ENCODE measurements at regions not wholly inside any gene's neighbourhood (a gene's known extent, or its start where the extent isn't known, plus 50 kb on each side); places are given as distances from the start of the nearest gene placed in this dataset.

GRCh38 chr1:218971156-218971555, 202.5 kb upstream of the LYPLAL1 start:
- no peak overlapping the region for H3K9ac ChIP-seq (ENCODE audit: low read length in 2 of 2)
- H3K27me3 ChIP-seq (ENCODE audit: control insufficient read depth in 1 of 2, insufficient read depth in 2 of 2, low read length in 2 of 2), result no peaks in the 10 kb centered on the region
- no peak overlapping the region for H3K27ac ChIP-seq (ENCODE audit: low read length)
- H3K36me3 ChIP-seq (ENCODE audit: control insufficient read depth in 2 of 2, insufficient read depth in 2 of 2, low read length in 2 of 2), result no peaks in the 10 kb centered on the region
- peaks cover 0 to 3% of the 10 kb centered on the region in 2 donors for H3K9me3 ChIP-seq (ENCODE audit: control insufficient read depth in 2 of 2, low read length in 2 of 2)
- no peaks in the 10 kb centered on the region for H3K4me1 ChIP-seq (ENCODE audit: control insufficient read depth, insufficient read depth, low read length)
- no peak overlapping the region for H3K4me3 ChIP-seq (ENCODE audit: low read length in 2 of 2)

GRCh38 chr1:218980881-218981280, 192.8 kb upstream of the LYPLAL1 start:
- Histone ChIP-seq H3K27ac (ENCODE audit: low read length) (no peak overlapping the region), H3K4me1 (ENCODE audit: control insufficient read depth, insufficient read depth, low read length) (no peaks in the 10 kb centered on the region), H3K9me3 (ENCODE audit: control insufficient read depth in 2 of 2, low read length in 2 of 2) (no peaks in the 10 kb centered on the region), H3K4me3 (ENCODE audit: low read length in 2 of 2) (no peak overlapping the region), H3K27me3 (ENCODE audit: control insufficient read depth in 1 of 2, insufficient read depth in 2 of 2, low read length in 2 of 2) (no peaks in the 10 kb centered on the region), H3K36me3 (ENCODE audit: control insufficient read depth in 2 of 2, insufficient read depth in 2 of 2, low read length in 2 of 2) (no peaks in the 10 kb centered on the region), H3K9ac (ENCODE audit: low read length in 2 of 2) (no peak overlapping the region)

GRCh38 chr1:218982482-218982881, 191.2 kb upstream of the LYPLAL1 start:
- Histone ChIP-seq H3K36me3 (ENCODE audit: control insufficient read depth in 2 of 2, insufficient read depth in 2 of 2, low read length in 2 of 2) (no peaks in the 10 kb centered on the region), H3K9me3 (ENCODE audit: control insufficient read depth in 2 of 2, low read length in 2 of 2) (no peaks in the 10 kb centered on the region), H3K9ac (ENCODE audit: low read length in 2 of 2) (no peak overlapping the region), H3K4me1 (ENCODE audit: control insufficient read depth, insufficient read depth, low read length) (no peaks in the 10 kb centered on the region), H3K27ac (ENCODE audit: low read length) (no peak overlapping the region), H3K4me3 (ENCODE audit: low read length in 2 of 2) (no peak overlapping the region), H3K27me3 (ENCODE audit: control insufficient read depth in 1 of 2, insufficient read depth in 2 of 2, low read length in 2 of 2) (no peaks in the 10 kb centered on the region)

- H3K9me3 ChIP-seq (ENCODE audit: control insufficient read depth in 2 of 2, low read length in 2 of 2), result no peaks in the 10 kb centered on the region
- no peak overlapping the region for H3K27ac ChIP-seq (ENCODE audit: low read length)
- no peaks in the 10 kb centered on the region for H3K36me3 ChIP-seq (ENCODE audit: control insufficient read depth in 2 of 2, insufficient read depth in 2 of 2, low read length in 2 of 2)
- H3K4me3 ChIP-seq (ENCODE audit: low read length in 2 of 2), result no peak overlapping the region
- no peaks in the 10 kb centered on the region for H3K4me1 ChIP-seq (ENCODE audit: control insufficient read depth, insufficient read depth, low read length)
- no peak overlapping the region for H3K9ac ChIP-seq (ENCODE audit: low read length in 2 of 2)
- no peaks in the 10 kb centered on the region for H3K27me3 ChIP-seq (ENCODE audit: control insufficient read depth in 1 of 2, insufficient read depth in 2 of 2, low read length in 2 of 2)
Measured at GRCh38 chr1:218983433-218983832, 190.2 kb upstream of the LYPLAL1 start.

- Histone ChIP-seq H3K9me3 (ENCODE audit: control insufficient read depth in 2 of 2, low read length in 2 of 2) (no peaks in the 10 kb centered on the region), H3K4me3 (ENCODE audit: low read length in 2 of 2) (no peak overlapping the region), H3K36me3 (ENCODE audit: control insufficient read depth in 2 of 2, insufficient read depth in 2 of 2, low read length in 2 of 2) (no peaks in the 10 kb centered on the region), H3K27me3 (ENCODE audit: control insufficient read depth in 1 of 2, insufficient read depth in 2 of 2, low read length in 2 of 2) (no peaks in the 10 kb centered on the region), H3K4me1 (ENCODE audit: control insufficient read depth, insufficient read depth, low read length) (no peaks in the 10 kb centered on the region), H3K9ac (ENCODE audit: low read length in 2 of 2) (no peak overlapping the region), H3K27ac (ENCODE audit: low read length) (no peak overlapping the region)
Measured at GRCh38 chr1:218983848-218984247, 189.8 kb upstream of the LYPLAL1 start.

- no peaks in the 10 kb centered on the region for H3K4me1 ChIP-seq (ENCODE audit: control insufficient read depth, insufficient read depth, low read length)
- H3K27ac ChIP-seq (ENCODE audit: low read length), result no peak overlapping the region
- H3K9ac ChIP-seq (ENCODE audit: low read length in 2 of 2), result no peak overlapping the region
- H3K27me3 ChIP-seq (ENCODE audit: control insufficient read depth in 1 of 2, insufficient read depth in 2 of 2, low read length in 2 of 2), result no peaks in the 10 kb centered on the region
- H3K9me3 ChIP-seq (ENCODE audit: control insufficient read depth in 2 of 2, low read length in 2 of 2), result no peaks in the 10 kb centered on the region
- no peaks in the 10 kb centered on the region for H3K36me3 ChIP-seq (ENCODE audit: control insufficient read depth in 2 of 2, insufficient read depth in 2 of 2, low read length in 2 of 2)
- H3K4me3 ChIP-seq (ENCODE audit: low read length in 2 of 2), result no peak overlapping the region
Measured at GRCh38 chr1:218985424-218985984, 188.2 kb upstream of the LYPLAL1 start.

- Histone ChIP-seq H3K4me1 (ENCODE audit: control insufficient read depth, insufficient read depth, low read length) (no peaks in the 10 kb centered on the region), H3K4me3 (ENCODE audit: low read length in 2 of 2) (no peak overlapping the region), H3K27ac (ENCODE audit: low read length) (no peak overlapping the region), H3K9ac (ENCODE audit: low read length in 2 of 2) (no peak overlapping the region), H3K27me3 (ENCODE audit: control insufficient read depth in 1 of 2, insufficient read depth in 2 of 2, low read length in 2 of 2) (no peaks in the 10 kb centered on the region), H3K36me3 (ENCODE audit: control insufficient read depth in 2 of 2, insufficient read depth in 2 of 2, low read length in 2 of 2) (no peaks in the 10 kb centered on the region), H3K9me3 (ENCODE audit: control insufficient read depth in 2 of 2, low read length in 2 of 2) (no peaks in the 10 kb centered on the region)
Measured at GRCh38 chr1:218986816-218987215, 186.9 kb upstream of the LYPLAL1 start.

GRCh38 chr1:218990019-218990418, 183.7 kb upstream of the LYPLAL1 start:
- Histone ChIP-seq H3K27ac (ENCODE audit: low read length) (no peak overlapping the region), H3K4me1 (ENCODE audit: control insufficient read depth, insufficient read depth, low read length) (no peaks in the 10 kb centered on the region), H3K27me3 (ENCODE audit: control insufficient read depth in 1 of 2, insufficient read depth in 2 of 2, low read length in 2 of 2) (no peaks in the 10 kb centered on the region), H3K4me3 (ENCODE audit: low read length in 2 of 2) (no peak overlapping the region), H3K9me3 (ENCODE audit: control insufficient read depth in 2 of 2, low read length in 2 of 2) (no peaks in the 10 kb centered on the region), H3K36me3 (ENCODE audit: control insufficient read depth in 2 of 2, insufficient read depth in 2 of 2, low read length in 2 of 2) (no peaks in the 10 kb centered on the region), H3K9ac (ENCODE audit: low read length in 2 of 2) (no peak overlapping the region)

- H3K4me3 ChIP-seq (ENCODE audit: low read length in 2 of 2), result no peak overlapping the region
- H3K27ac ChIP-seq (ENCODE audit: low read length), result no peak overlapping the region
- no peaks in the 10 kb centered on the region for H3K9me3 ChIP-seq (ENCODE audit: control insufficient read depth in 2 of 2, low read length in 2 of 2)
- no peaks in the 10 kb centered on the region for H3K27me3 ChIP-seq (ENCODE audit: control insufficient read depth in 1 of 2, insufficient read depth in 2 of 2, low read length in 2 of 2)
- no peak overlapping the region for H3K9ac ChIP-seq (ENCODE audit: low read length in 2 of 2)
- no peaks in the 10 kb centered on the region for H3K4me1 ChIP-seq (ENCODE audit: control insufficient read depth, insufficient read depth, low read length)
- no peaks in the 10 kb centered on the region for H3K36me3 ChIP-seq (ENCODE audit: control insufficient read depth in 2 of 2, insufficient read depth in 2 of 2, low read length in 2 of 2)
Measured at GRCh38 chr1:218991089-218991488, 182.6 kb upstream of the LYPLAL1 start.

- Histone ChIP-seq H3K9ac (ENCODE audit: low read length in 2 of 2) (no peak overlapping the region), H3K9me3 (ENCODE audit: control insufficient read depth in 2 of 2, low read length in 2 of 2) (no peaks in the 10 kb centered on the region), H3K4me3 (ENCODE audit: low read length in 2 of 2) (no peak overlapping the region), H3K27me3 (ENCODE audit: control insufficient read depth in 1 of 2, insufficient read depth in 2 of 2, low read length in 2 of 2) (no peaks in the 10 kb centered on the region), H3K27ac (ENCODE audit: low read length) (no peak overlapping the region), H3K4me1 (ENCODE audit: control insufficient read depth, insufficient read depth, low read length) (no peaks in the 10 kb centered on the region), H3K36me3 (ENCODE audit: control insufficient read depth in 2 of 2, insufficient read depth in 2 of 2, low read length in 2 of 2) (no peaks in the 10 kb centered on the region)
Measured at GRCh38 chr1:218994615-218995014, 179.1 kb upstream of the LYPLAL1 start.

GRCh38 chr1:218995091-218995665, 178.5 kb upstream of the LYPLAL1 start:
- H3K27ac ChIP-seq (ENCODE audit: low read length), result no peak overlapping the region
- no peak overlapping the region for H3K9ac ChIP-seq (ENCODE audit: low read length in 2 of 2)
- H3K27me3 ChIP-seq (ENCODE audit: control insufficient read depth in 1 of 2, insufficient read depth in 2 of 2, low read length in 2 of 2), result no peaks in the 10 kb centered on the region
- no peaks in the 10 kb centered on the region for H3K4me1 ChIP-seq (ENCODE audit: control insufficient read depth, insufficient read depth, low read length)
- H3K36me3 ChIP-seq (ENCODE audit: control insufficient read depth in 2 of 2, insufficient read depth in 2 of 2, low read length in 2 of 2), result no peaks in the 10 kb centered on the region
- H3K4me3 ChIP-seq (ENCODE audit: low read length in 2 of 2), result no peak overlapping the region
- H3K9me3 ChIP-seq (ENCODE audit: control insufficient read depth in 2 of 2, low read length in 2 of 2), result no peaks in the 10 kb centered on the region

Measured in stomach smooth muscle (tissue), 2 donors.